ENCODE measurements at regions not wholly inside any gene's neighbourhood (a gene's known extent, or its start where the extent isn't known, plus 50 kb on each side); places are given as distances from the start of the nearest gene placed in this dataset.
"Not testable (repeated sequence)": the region's sequence is repeated elsewhere in the genome, so short reads cannot be mapped to it uniquely, and the experiment has no call there.

- Histone ChIP-seq H3K79me2 (ENCODE audit: insufficient read depth, low read length) (no peaks in the 10 kb centered on the region), H3K27ac (ENCODE audit: insufficient read length, low read depth, low read length) (no peak overlapping the region), H4K5ac (ENCODE audit: insufficient read length, low read depth, low read length) (no peak overlapping the region), H2AK5ac (ENCODE audit: insufficient read length, low read length) (no peak overlapping the region), H4K8ac (replicated peaks; ENCODE audit: insufficient read length, low read depth, low read length) (no peak overlapping the region), H3K4me2 (ENCODE audit: insufficient read depth, insufficient read length, low read length) (no peak overlapping the region), H3K4me1 (ENCODE audit: insufficient read depth, low read length) (no peaks in the 10 kb centered on the region), H3K79me1 (ENCODE audit: insufficient read depth, low read depth, low read length, poor library complexity, severe bottlenecking) (no peaks in the 10 kb centered on the region), H2BK5ac (ENCODE audit: insufficient read length, low read length) (no peak overlapping the region), H3K14ac (ENCODE audit: insufficient read depth, low read length) (no peak overlapping the region), H4K91ac (ENCODE audit: insufficient read length, low read depth, low read length) (no peak overlapping the region), H2BK120ac (ENCODE audit: low read depth, low read length, poor library complexity, severe bottlenecking) (no peak overlapping the region), H2BK20ac (ENCODE audit: low read depth, low read length, poor library complexity, severe bottlenecking) (no peak overlapping the region), H3K9ac (ENCODE audit: extremely low read depth, insufficient read length, low read length) (no peak overlapping the region), H3K18ac (ENCODE audit: insufficient read length, low read depth, low read length) (no peak overlapping the region), H3K27me3 (ENCODE audit: insufficient read depth, low read length) (no peaks in the 10 kb centered on the region), H4K20me1 (ENCODE audit: control insufficient read depth, insufficient read depth, insufficient read length) (no peaks in the 10 kb centered on the region), H2BK15ac (ENCODE audit: low read depth, low read length) (no peak overlapping the region), H3K56ac (ENCODE audit: insufficient read length, low read depth, low read length) (no peak overlapping the region), H2AFZ (ENCODE audit: low read length) (no peak overlapping the region), H3K9me3 (ENCODE audit: control insufficient read depth, low read depth, low read length) (no peaks in the 10 kb centered on the region), H3T11ph (ENCODE audit: low read length) (no peak overlapping the region), H3K4ac (ENCODE audit: low read depth, low read length) (no peak overlapping the region), H3K23ac (ENCODE audit: insufficient read length, low read depth, low read length) (no peak overlapping the region), H2BK12ac (ENCODE audit: insufficient read length, low read depth, low read length) (no peak overlapping the region), H3K23me2 (ENCODE audit: insufficient read length, low read depth, low read length, poor library complexity, severe bottlenecking) (no peaks in the 10 kb centered on the region)
- Mint-ChIP-seq H3K27ac (no peak overlapping the region; a peak in 1 of 7 replicates), H3K4me1 (no peaks in the 10 kb centered on the region; a peak in 1 of 4 replicates), H3K9me3 (no peaks in the 10 kb centered on the region), H3K4me3 (no peak overlapping the region), H3K27me3 (ENCODE audit: low read depth) (no peaks in the 10 kb centered on the region), H3K36me3 (ENCODE audit: insufficient read depth in 1 of 3, low read depth in 3 of 3) (no peaks in the 10 kb centered on the region)
- TF ChIP-seq CTCF (conservative IDR thresholded peaks at IDR 0.05): no peak
- DNase-seq: no peak
- WGBS (ENCODE audit: extremely low coverage, insufficient read length, low lambda C conversion rate): no CpG with 5 or more reads among the region's 5 CpGs
Observed at GRCh38 chr4:34432706-34433105, 1811.6 kb downstream of the ARAP2 start.

- H4K5ac ChIP-seq (ENCODE audit: insufficient read length, low read depth, low read length); H3K4ac ChIP-seq (ENCODE audit: low read depth, low read length); H3K23me2 ChIP-seq (ENCODE audit: insufficient read length, low read depth, low read length, poor library complexity, severe bottlenecking); H3K14ac ChIP-seq (ENCODE audit: insufficient read depth, low read length); H3K9me3 ChIP-seq (ENCODE audit: control insufficient read depth, low read depth, low read length); H4K20me1 ChIP-seq (ENCODE audit: control insufficient read depth, insufficient read depth, insufficient read length); H2BK5ac ChIP-seq (ENCODE audit: insufficient read length, low read length); H2AFZ ChIP-seq (ENCODE audit: low read length); H3K4me3 Mint-ChIP-seq; H3K23ac ChIP-seq (ENCODE audit: insufficient read length, low read depth, low read length); H3K56ac ChIP-seq (ENCODE audit: insufficient read length, low read depth, low read length); H3K79me1 ChIP-seq (ENCODE audit: insufficient read depth, low read depth, low read length, poor library complexity, severe bottlenecking); H3K9me3 Mint-ChIP-seq; H4K91ac ChIP-seq (ENCODE audit: insufficient read length, low read depth, low read length); H3K27ac ChIP-seq (ENCODE audit: insufficient read length, low read depth, low read length); H2AK5ac ChIP-seq (ENCODE audit: insufficient read length, low read length); H3K27me3 Mint-ChIP-seq (ENCODE audit: low read depth); H2BK15ac ChIP-seq (ENCODE audit: low read depth, low read length); H3K9ac ChIP-seq (ENCODE audit: extremely low read depth, insufficient read length, low read length); DNase-seq; H3K18ac ChIP-seq (ENCODE audit: insufficient read length, low read depth, low read length); H3K27me3 ChIP-seq (ENCODE audit: insufficient read depth, low read length); H3K27ac Mint-ChIP-seq; H3T11ph ChIP-seq (ENCODE audit: low read length); H3K79me2 ChIP-seq (ENCODE audit: insufficient read depth, low read length); H4K8ac ChIP-seq (replicated peaks; ENCODE audit: insufficient read length, low read depth, low read length); H2BK12ac ChIP-seq (ENCODE audit: insufficient read length, low read depth, low read length); H3K4me2 ChIP-seq (ENCODE audit: insufficient read depth, insufficient read length, low read length); H2BK20ac ChIP-seq (ENCODE audit: low read depth, low read length, poor library complexity, severe bottlenecking); H3K4me1 Mint-ChIP-seq; H3K4me1 ChIP-seq (ENCODE audit: insufficient read depth, low read length); H3K36me3 Mint-ChIP-seq (ENCODE audit: insufficient read depth in 1 of 3, low read depth in 3 of 3); H2BK120ac ChIP-seq (ENCODE audit: low read depth, low read length, poor library complexity, severe bottlenecking): not testable (repeated sequence)
- WGBS (ENCODE audit: extremely low coverage, insufficient read length, low lambda C conversion rate): no CpG with 5 or more reads among the region's 5 CpGs
Observed at GRCh38 chr4:34434377-34434776, 1809.9 kb downstream of the ARAP2 start.

Measured in H9 (cell line).